Breast epithelium (tissue), 3 donors: ENCODE measurements at regions not wholly inside any gene's neighbourhood (a gene's known extent, or its start where the extent isn't known, plus 50 kb on each side); places are given as distances from the start of the nearest gene placed in this dataset.

Experiments used
- CTCF ChIP-seq, 3 donors: fragments of 450-650 bp; IDR thresholded peaks; one replicate each; pipeline ENCODE4 v1.5.1; 2016 to 2017; ENCODE audit warnings: antibody characterized with exemption in 3 of 3, mild to moderate bottlenecking in 3 of 3, moderate library complexity in 3 of 3
- POLR2A ChIP-seq: fragments of 450-650 bp; IDR thresholded peaks from one replicate; pipeline ENCODE4 v1.6.1; 2016; ENCODE audit warnings: antibody characterized with exemption, mild to moderate bottlenecking, moderate library complexity

- TF ChIP-seq CTCF (IDR thresholded peaks at IDR 0.05) (no peak), POLR2A (no peak)
These were observed 271.2 kb upstream of the SETBP1 start for GRCh38 chr18:44409515-44409914.
